Left lobe of liver (tissue), 2 donors: ENCODE measurements at regions not wholly inside any gene's neighbourhood (a gene's known extent, or its start where the extent isn't known, plus 50 kb on each side); places are given as distances from the start of the nearest gene placed in this dataset.
A peak's percentile ranks its signal among the peaks of the same experiment; 100 is the strongest.
"Not testable (repeated sequence)": the region's sequence is repeated elsewhere in the genome, so short reads cannot be mapped to it uniquely, and the experiment has no call there.

Experiments used
- ATAC-seq: fragments of 200-7000 bp; cut with Tn5 transposase; one replicate; pipeline ENCODE4 v1.9.1; 2020; ENCODE audit warnings: mild to moderate bottlenecking, moderate library complexity
- DNase-seq: peaks from one replicate; pipeline ENCODE4 v3.0.0-alpha.2; 2020; ENCODE audit warnings: low spot score
- donor health status: DM: no; HTN: no; CAD: no; lungs with moderate emphysema.
- donor health status: DM: no; HTN: yes; CAD: no.

- DNase-seq (no peak), ATAC-seq (no peak)
Measured at GRCh38 chr17:37829592-37830123, 84.8 kb upstream of the HNF1B start.

- DNase-seq (no peak), ATAC-seq (no peak)
Measured at GRCh38 chr17:37828651-37829124, 83.8 kb upstream of the HNF1B start.

- no peak for DNase-seq
- no peak for ATAC-seq
Measured at GRCh38 chr17:37827905-37828650, 83.2 kb upstream of the HNF1B start.

GRCh38 chr17:37826497-37827430, 81.9 kb upstream of the HNF1B start:
- DNase-seq: no peak
- ATAC-seq: peak; percentile 17

- DNase-seq: no peak
- no peak for ATAC-seq
Measured at GRCh38 chr17:37825851-37826250, 81.0 kb upstream of the HNF1B start.

GRCh38 chr17:37824534-37825485, 80.0 kb upstream of the HNF1B start:
- DNase-seq (no peak), ATAC-seq (peak; percentile 86)

GRCh38 chr17:37823996-37824395, 79.1 kb upstream of the HNF1B start:
- no peak for DNase-seq
- no peak for ATAC-seq

- no peak for DNase-seq
- ATAC-seq: no peak
Measured at GRCh38 chr17:37820995-37821713, 76.3 kb upstream of the HNF1B start.

- DNase-seq (no peak), ATAC-seq (no peak)
Measured at GRCh38 chr17:37820313-37820994, 75.6 kb upstream of the HNF1B start.

- ATAC-seq: peak; percentile 34
- DNase-seq: no peak
Measured at GRCh38 chr17:37818689-37819088, 73.8 kb upstream of the HNF1B start.

- ATAC-seq (no peak), DNase-seq (no peak)
Measured at GRCh38 chr17:37816950-37817349, 72.1 kb upstream of the HNF1B start.

GRCh38 chr17:37815536-37815935, 70.7 kb upstream of the HNF1B start:
- DNase-seq: no peak
- ATAC-seq: no peak

GRCh38 chr17:37813751-37814150, 68.9 kb upstream of the HNF1B start:
- DNase-seq (no peak), ATAC-seq (no peak)

- not testable (repeated sequence) for DNase-seq, ATAC-seq
Measured at GRCh38 chr17:37808846-37809245, 64.0 kb upstream of the HNF1B start.

- peak; percentile 79 for DNase-seq
Measured at GRCh38 chr17:37802712-37803416, 58.0 kb upstream of the HNF1B start.

GRCh38 chr17:37802061-37802595, 57.3 kb upstream of the HNF1B start:
- DNase-seq: no peak
- no peak for ATAC-seq

More at GRCh38 chr17:37802712-37803416, 58.0 kb upstream of the HNF1B start:
- peak; percentile 99 for ATAC-seq

- ATAC-seq: no peak
- no peak for DNase-seq
Measured at GRCh38 chr17:37801171-37801570, 56.3 kb upstream of the HNF1B start.

- no peak for ATAC-seq
- no peak for DNase-seq
Measured at GRCh38 chr17:37797206-37797605, 52.3 kb upstream of the HNF1B start.
